Pulmonary artery endothelial cell (primary cell): ENCODE measurements at regions not wholly inside any gene's neighbourhood (a gene's known extent, or its start where the extent isn't known, plus 50 kb on each side); places are given as distances from the start of the nearest gene placed in this dataset.

Experiments used
- DNase-seq: peaks from one replicate; pipeline ENCODE4 v3.0.0-alpha.2; 2011; ENCODE audit warnings: low read depth, low spot score

GRCh38 chr12:92363295-92364146 lies 217.9 kb upstream of the BTG1 start:
- no peak for DNase-seq

GRCh38 chr12:92362785-92363184 lies 217.1 kb upstream of the BTG1 start:
- no peak for DNase-seq

- DNase-seq = no peak
These were observed 216.5 kb upstream of the BTG1 start for GRCh38 chr12:92362126-92362525.

- DNase-seq = no peak
These were observed 214.9 kb upstream of the BTG1 start for GRCh38 chr12:92360543-92360942.

- no peak for DNase-seq
These were observed 214.0 kb upstream of the BTG1 start for GRCh38 chr12:92359581-92360209.

GRCh38 chr12:92357584-92358261 lies 212.1 kb upstream of the BTG1 start:
- DNase-seq = no peak

GRCh38 chr12:92356425-92356824 lies 210.8 kb upstream of the BTG1 start:
- no peak for DNase-seq

GRCh38 chr12:92349635-92350034 lies 204.0 kb upstream of the BTG1 start:
- no peak for DNase-seq

GRCh38 chr12:92342574-92342973 lies 196.9 kb upstream of the BTG1 start:
- DNase-seq = no peak

GRCh38 chr12:92341065-92341668 lies 195.5 kb upstream of the BTG1 start:
- no peak for DNase-seq

- no peak for DNase-seq
These were observed 194.9 kb upstream of the BTG1 start for GRCh38 chr12:92340441-92341064.

GRCh38 chr12:92340003-92340402 lies 194.4 kb upstream of the BTG1 start:
- no peak for DNase-seq

- no peak for DNase-seq
These were observed 193.7 kb upstream of the BTG1 start for GRCh38 chr12:92339198-92339821.

GRCh38 chr12:92338671-92339070 lies 193.0 kb upstream of the BTG1 start:
- peak; percentile 5 for DNase-seq

- no peak for DNase-seq
These were observed 192.5 kb upstream of the BTG1 start for GRCh38 chr12:92338102-92338501.

GRCh38 chr12:92337128-92337527 lies 191.5 kb upstream of the BTG1 start:
- DNase-seq = no peak

GRCh38 chr12:92336641-92337040 lies 191.0 kb upstream of the BTG1 start:
- DNase-seq = no peak

GRCh38 chr12:92335831-92336230 lies 190.2 kb upstream of the BTG1 start:
- no peak for DNase-seq

GRCh38 chr12:92334552-92334951 lies 188.9 kb upstream of the BTG1 start:
- DNase-seq = no peak

GRCh38 chr12:92332552-92332951 lies 186.9 kb upstream of the BTG1 start:
- DNase-seq = no peak

- DNase-seq = no peak
These were observed 185.7 kb upstream of the BTG1 start for GRCh38 chr12:92331383-92331782.
